ENCODE measurements at regions not wholly inside any gene's neighbourhood (a gene's known extent, or its start where the extent isn't known, plus 50 kb on each side); places are given as distances from the start of the nearest gene placed in this dataset.

- TF ChIP-seq EZH2 (IDR thresholded peaks at IDR 0.05; ENCODE audit: low read depth) = no peak
- TF ChIP-seq, protein P1, sequence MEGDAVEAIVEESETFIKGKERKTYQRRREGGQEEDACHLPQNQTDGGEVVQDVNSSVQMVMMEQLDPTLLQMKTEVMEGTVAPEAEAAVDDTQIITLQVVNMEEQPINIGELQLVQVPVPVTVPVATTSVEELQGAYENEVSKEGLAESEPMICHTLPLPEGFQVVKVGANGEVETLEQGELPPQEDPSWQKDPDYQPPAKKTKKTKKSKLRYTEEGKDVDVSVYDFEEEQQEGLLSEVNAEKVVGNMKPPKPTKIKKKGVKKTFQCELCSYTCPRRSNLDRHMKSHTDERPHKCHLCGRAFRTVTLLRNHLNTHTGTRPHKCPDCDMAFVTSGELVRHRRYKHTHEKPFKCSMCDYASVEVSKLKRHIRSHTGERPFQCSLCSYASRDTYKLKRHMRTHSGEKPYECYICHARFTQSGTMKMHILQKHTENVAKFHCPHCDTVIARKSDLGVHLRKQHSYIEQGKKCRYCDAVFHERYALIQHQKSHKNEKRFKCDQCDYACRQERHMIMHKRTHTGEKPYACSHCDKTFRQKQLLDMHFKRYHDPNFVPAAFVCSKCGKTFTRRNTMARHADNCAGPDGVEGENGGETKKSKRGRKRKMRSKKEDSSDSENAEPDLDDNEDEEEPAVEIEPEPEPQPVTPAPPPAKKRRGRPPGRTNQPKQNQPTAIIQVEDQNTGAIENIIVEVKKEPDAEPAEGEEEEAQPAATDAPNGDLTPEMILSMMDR (conservative IDR thresholded peaks at IDR 0.05) = no peak
- no TSS peak for BruUV-seq (replicated peaks)
- ChIA-PET POLR2A (ENCODE audit: unreplicated experiment) (no interaction called here), CTCF (no interaction called here)
- Histone ChIP-seq H4K20me1 (ENCODE audit: insufficient read depth) (no peaks in the 10 kb centered on the region), H3F3A (ENCODE audit: insufficient read depth, low read depth) (no peaks in the 10 kb centered on the region), H2AFZ (no peak overlapping the region), H3K27ac (no peak overlapping the region), H3K9me2 (ENCODE audit: insufficient read depth) (no peaks in the 10 kb centered on the region), H3K36me3 (ENCODE audit: low read depth) (no peaks in the 10 kb centered on the region), H3K4me2 (no peak overlapping the region), H3K79me2 (ENCODE audit: low read depth) (no peaks in the 10 kb centered on the region), H3K9me3 (ENCODE audit: insufficient read depth, low read depth) (no peaks in the 10 kb centered on the region), H3K4me3 (no peak overlapping the region), H3K4me1 (replicated peaks; ENCODE audit: insufficient read depth) (no peaks in the 10 kb centered on the region), H3K27me3 (ENCODE audit: insufficient read depth, low read depth) (peaks cover 95% of the 10 kb centered on the region)
- intact Hi-C loops (cut with micrococcal nuclease; ENCODE audit: unreplicated experiment) = no loop called here
- DNase-seq = no peak
These were observed 231.0 kb downstream of the RBFOX3 start for GRCh38 chr17:79379700-79380445.

- H3K4me1 ChIP-seq (replicated peaks; ENCODE audit: insufficient read depth) = no peaks in the 10 kb centered on the region
- H3K4me3 ChIP-seq = no peak overlapping the region
- no peak overlapping the region for H2AFZ ChIP-seq
- no peak for DNase-seq
- H3K27me3 ChIP-seq (ENCODE audit: insufficient read depth, low read depth) = peaks cover 93% of the 10 kb centered on the region
- no peak overlapping the region for H3K4me2 ChIP-seq
- H3K9me2 ChIP-seq (ENCODE audit: insufficient read depth) = no peaks in the 10 kb centered on the region
- H3F3A ChIP-seq (ENCODE audit: insufficient read depth, low read depth) = no peaks in the 10 kb centered on the region
- H4K20me1 ChIP-seq (ENCODE audit: insufficient read depth) = no peaks in the 10 kb centered on the region
- POLR2A ChIA-PET (ENCODE audit: unreplicated experiment) = interaction anchor here (0.5 kb wide), 1 partner anchor 15 kb away, joined by 5 read pairs; no protein-coding TSS in a partner anchor
- no peak for TF ChIP-seq EZH2 (IDR thresholded peaks at IDR 0.05; ENCODE audit: low read depth)
- TF ChIP-seq, protein P1 (conservative IDR thresholded peaks at IDR 0.05) = no peak
- no TSS peak for BruUV-seq (replicated peaks)
- intact Hi-C loops (cut with micrococcal nuclease; ENCODE audit: unreplicated experiment) = no loop called here
- H3K9me3 ChIP-seq (ENCODE audit: insufficient read depth, low read depth) = no peaks in the 10 kb centered on the region
- CTCF ChIA-PET = no interaction called here
- no peak overlapping the region for H3K27ac ChIP-seq
- no peaks in the 10 kb centered on the region for H3K36me3 ChIP-seq (ENCODE audit: low read depth)
- H3K79me2 ChIP-seq (ENCODE audit: low read depth) = no peaks in the 10 kb centered on the region
These were observed 233.5 kb downstream of the RBFOX3 start for GRCh38 chr17:79377230-79377786.

GRCh38 chr17:79374807-79375206 lies 236.0 kb downstream of the RBFOX3 start:
- Histone ChIP-seq H3K27ac (no peak overlapping the region), H2AFZ (no peak overlapping the region), H3K27me3 (ENCODE audit: insufficient read depth, low read depth) (peaks cover 72% of the 10 kb centered on the region), H3K4me2 (no peak overlapping the region), H3K4me3 (no peak overlapping the region), H4K20me1 (ENCODE audit: insufficient read depth) (no peaks in the 10 kb centered on the region), H3K9me3 (ENCODE audit: insufficient read depth, low read depth) (no peaks in the 10 kb centered on the region), H3K79me2 (ENCODE audit: low read depth) (no peaks in the 10 kb centered on the region), H3K9me2 (ENCODE audit: insufficient read depth) (no peaks in the 10 kb centered on the region), H3K36me3 (ENCODE audit: low read depth) (no peaks in the 10 kb centered on the region), H3F3A (ENCODE audit: insufficient read depth, low read depth) (no peaks in the 10 kb centered on the region), H3K4me1 (replicated peaks; ENCODE audit: insufficient read depth) (no peaks in the 10 kb centered on the region)
- no peak for DNase-seq
- ChIA-PET CTCF (no interaction called here), POLR2A (ENCODE audit: unreplicated experiment) (no interaction called here)
- intact Hi-C loops (cut with micrococcal nuclease; ENCODE audit: unreplicated experiment) = no loop called here
- no TSS peak for BruUV-seq (replicated peaks)
- no peak for TF ChIP-seq EZH2 (IDR thresholded peaks at IDR 0.05; ENCODE audit: low read depth)
- TF ChIP-seq, protein P1 (conservative IDR thresholded peaks at IDR 0.05) = no peak
